SKM-1 treated with dmso at 0.1 percent for 144 hours (cell line): ENCODE measurements at regions not wholly inside any gene's neighbourhood (a gene's known extent, or its start where the extent isn't known, plus 50 kb on each side); places are given as distances from the start of the nearest gene placed in this dataset.

Source experiments
- DNase-seq: peaks from one replicate; lab custom pipeline; 2025; ENCODE audit not compliant: unreplicated experiment; lab: John Stamatoyannopoulos, UW

- no peak for DNase-seq
These were observed 128.0 kb downstream of the DLL1 start for GRCh38 chr6:170162775-170163404.

DNA sequence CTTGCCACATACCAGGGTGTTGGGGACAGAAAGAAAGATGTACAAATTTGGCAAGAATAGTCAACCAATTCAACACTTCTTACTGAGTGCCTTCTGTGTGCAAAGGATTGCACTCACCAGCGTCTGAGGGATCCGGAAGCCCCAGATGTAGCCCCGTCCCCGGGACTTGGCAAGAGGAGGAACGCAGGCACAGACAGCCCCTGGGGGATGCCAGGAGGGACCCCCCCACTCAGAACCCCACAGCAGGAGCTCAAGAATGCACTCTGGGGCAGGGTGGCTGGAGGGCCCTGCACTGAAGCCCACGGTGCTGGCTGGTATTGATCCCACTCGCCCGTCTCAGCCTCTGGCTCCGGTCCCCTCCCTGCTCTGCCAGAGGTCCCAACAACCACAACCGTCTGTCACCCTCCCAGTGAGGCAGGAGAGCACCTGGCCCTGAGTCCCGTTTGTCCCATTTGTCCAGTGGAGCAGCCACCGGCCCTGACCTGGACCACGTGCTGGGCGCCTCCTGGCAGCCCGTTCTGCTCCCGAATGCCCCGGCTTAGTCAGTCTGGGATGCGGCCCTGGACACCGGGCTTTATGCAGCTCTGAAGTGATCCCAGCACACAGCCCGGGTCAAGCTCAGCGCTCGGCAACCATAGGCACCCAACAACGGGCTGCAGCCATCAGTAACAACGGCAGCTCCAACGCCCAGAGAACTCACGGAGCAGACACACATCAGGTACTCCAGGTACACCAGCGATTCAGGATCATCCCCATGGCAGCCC is 128.7 kb downstream of the DLL1 start:
- DNase-seq = no peak

GRCh38 chr6:170160628-170161611 is 130.0 kb downstream of the DLL1 start:
- no peak for DNase-seq

GRCh38 chr6:170160031-170160627 is 130.7 kb downstream of the DLL1 start:
- no peak for DNase-seq

GRCh38 chr6:170159022-170159965 is 131.6 kb downstream of the DLL1 start:
- no peak for DNase-seq

- DNase-seq = no peak
These were observed 132.4 kb downstream of the DLL1 start for GRCh38 chr6:170158296-170159021.

GRCh38 chr6:170157567-170158218 is 133.2 kb downstream of the DLL1 start:
- DNase-seq = no peak

DNA sequence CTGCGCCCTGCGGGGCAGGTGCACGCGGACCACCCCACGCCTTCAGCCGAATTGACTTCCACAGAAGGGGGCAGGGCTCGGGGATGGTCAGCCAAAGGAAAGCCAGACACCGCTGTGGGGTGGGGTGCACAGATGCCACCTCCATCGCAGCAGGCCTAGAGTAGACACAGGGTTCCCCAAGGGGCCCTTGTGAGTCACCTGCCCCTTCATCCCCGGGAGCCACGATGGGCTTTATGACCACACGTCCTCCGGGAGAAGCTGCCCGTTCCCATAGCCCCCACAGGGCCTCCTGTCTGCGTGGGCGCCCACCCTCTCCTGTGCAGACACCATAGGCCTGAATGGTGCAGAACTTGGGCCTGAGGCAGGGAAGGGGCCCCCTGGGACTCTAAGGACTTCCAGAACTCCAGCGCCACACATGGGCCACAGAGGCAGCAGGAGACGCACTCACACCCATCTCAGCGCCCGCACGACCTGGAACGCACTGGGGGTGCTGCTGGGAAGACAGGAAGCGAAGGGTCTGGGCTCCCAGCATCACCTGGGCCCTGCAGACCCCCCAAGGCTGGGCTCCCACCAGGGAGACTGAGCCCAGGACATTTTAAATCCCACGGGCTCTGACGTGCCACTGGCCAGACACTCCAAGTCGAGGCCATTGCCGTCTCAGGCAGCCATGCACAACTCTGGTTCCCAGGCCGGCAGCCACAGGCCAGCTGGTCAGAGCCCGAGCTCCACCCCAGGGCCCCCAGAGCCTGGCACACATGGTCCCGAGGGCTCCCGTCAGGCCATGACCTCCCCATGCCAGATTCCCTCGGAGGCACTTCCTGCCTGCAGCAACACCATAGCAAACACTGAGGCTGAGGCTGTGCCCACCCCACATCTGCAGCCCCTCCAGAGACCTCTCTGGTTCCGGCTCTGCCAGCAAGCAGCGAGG is 134.2 kb downstream of the DLL1 start:
- DNase-seq = no peak

- no peak for DNase-seq
These were observed 135.2 kb downstream of the DLL1 start for GRCh38 chr6:170155464-170156196.

- DNase-seq = no peak
These were observed 137.2 kb downstream of the DLL1 start for GRCh38 chr6:170153436-170154319.

GRCh38 chr6:170152989-170153388 is 137.9 kb downstream of the DLL1 start:
- DNase-seq = no peak

GRCh38 chr6:170152124-170152926 is 138.6 kb downstream of the DLL1 start:
- no peak for DNase-seq

- no peak for DNase-seq
These were observed 139.1 kb downstream of the DLL1 start for GRCh38 chr6:170151804-170152123.

- DNase-seq = no peak
These were observed 139.5 kb downstream of the DLL1 start for GRCh38 chr6:170151321-170151771.

- DNase-seq = no peak
These were observed 140.3 kb downstream of the DLL1 start for GRCh38 chr6:170150590-170150945.
